ENCODE measurements at regions not wholly inside any gene's neighbourhood (a gene's known extent, or its start where the extent isn't known, plus 50 kb on each side); places are given as distances from the start of the nearest gene placed in this dataset.
A peak's percentile ranks its signal among the peaks of the same experiment; 100 is the strongest.
"Not testable (repeated sequence)": the region's sequence is repeated elsewhere in the genome, so short reads cannot be mapped to it uniquely, and the experiment has no call there.

DNA sequence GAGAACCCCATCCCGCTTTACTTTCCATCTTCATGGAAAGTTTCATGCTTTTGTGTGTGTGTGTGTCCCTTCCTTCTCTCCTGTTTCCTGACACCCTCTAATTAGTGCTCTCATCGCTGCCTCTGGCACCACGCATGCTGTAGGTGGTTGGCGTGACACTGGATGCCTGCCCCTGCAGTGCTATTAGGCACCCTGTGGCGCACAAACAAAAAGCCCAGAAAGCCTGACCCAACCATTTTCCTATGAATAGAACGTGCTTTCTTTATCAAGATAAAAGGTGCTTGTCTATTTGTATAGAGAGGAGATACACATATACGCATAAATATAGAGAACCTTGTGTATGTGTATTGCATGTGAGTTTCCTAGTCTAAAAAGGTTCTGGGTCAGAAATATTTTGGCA is 120.8 kb upstream of the CDCA7L start:
- DNase-seq = no peak

DNA sequence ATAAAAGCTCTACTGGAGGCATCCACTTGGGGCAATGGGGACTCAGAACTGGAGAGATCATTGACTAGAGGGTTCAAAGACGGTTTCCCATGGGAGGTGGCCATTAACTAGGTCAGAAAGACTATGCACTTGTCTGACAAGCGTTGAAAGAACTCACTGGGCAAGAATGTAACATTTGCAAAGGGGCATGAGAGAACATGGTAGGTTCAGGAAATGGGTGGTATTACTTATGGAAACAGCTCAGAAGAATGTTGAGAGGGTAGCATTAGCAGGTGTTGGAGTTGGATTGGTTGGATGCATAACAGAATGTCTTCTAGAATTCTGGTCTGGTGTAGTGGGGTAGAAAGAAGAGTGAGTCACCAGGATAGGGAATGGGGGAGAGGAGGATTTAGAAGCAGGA is 119.1 kb upstream of the CDCA7L start:
- no peak for DNase-seq

DNA sequence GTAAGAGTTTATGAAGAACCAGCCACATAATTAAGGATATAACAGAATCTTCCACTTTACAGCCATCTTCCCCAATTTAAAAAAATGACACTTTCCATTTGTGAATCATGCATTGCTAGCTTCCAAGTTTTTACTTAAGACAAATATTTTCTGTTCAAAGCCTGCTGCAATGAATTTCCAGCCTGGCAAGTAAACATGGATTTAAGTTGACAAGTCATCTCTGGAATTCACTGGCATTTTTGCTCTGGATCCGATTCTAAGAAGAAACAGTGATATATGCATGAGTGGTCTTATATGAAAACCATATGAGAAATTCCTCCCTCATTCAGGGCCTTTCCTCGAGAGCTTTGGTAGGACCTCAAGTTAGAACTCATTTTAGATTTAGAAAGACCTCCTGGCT is 116.1 kb upstream of the CDCA7L start:
- peak; percentile 68 for DNase-seq

DNA sequence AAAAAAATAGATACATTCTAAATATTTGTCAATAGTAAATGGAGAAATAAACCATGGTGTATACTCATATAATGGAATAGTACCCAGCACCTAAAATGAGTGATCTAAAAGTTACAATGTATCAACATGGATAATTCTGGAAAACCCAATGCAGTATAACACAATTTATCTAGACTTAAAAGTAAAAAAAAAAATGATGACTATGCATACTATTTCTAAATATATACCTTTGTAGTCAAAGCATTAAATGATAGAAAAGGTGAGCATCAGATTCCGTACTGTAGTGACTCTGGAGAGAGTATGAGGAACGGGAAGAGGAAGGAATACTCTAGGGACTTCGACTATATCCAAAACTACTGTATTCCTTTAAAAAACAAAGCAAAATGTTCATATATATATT is 115.2 kb upstream of the CDCA7L start:
- no peak for DNase-seq

DNA sequence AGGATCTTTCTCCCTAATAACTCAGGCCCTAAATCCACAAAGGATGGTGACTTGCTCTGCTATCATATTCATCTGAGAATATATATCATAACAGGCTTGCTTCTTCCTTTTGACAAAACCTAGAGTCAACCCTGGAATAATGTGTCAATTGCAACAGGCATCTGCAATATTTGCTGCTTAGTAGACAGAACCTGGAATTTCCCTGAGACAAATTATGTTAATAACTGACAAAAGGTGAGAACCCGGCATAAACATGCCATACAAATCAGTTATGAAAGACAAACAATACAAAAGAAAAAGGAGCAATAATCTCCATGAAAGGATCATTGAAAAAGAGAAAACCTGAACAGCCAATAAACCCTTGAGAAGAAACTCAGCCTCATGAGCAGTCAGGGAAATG is 114.5 kb upstream of the CDCA7L start:
- no peak for DNase-seq

DNA sequence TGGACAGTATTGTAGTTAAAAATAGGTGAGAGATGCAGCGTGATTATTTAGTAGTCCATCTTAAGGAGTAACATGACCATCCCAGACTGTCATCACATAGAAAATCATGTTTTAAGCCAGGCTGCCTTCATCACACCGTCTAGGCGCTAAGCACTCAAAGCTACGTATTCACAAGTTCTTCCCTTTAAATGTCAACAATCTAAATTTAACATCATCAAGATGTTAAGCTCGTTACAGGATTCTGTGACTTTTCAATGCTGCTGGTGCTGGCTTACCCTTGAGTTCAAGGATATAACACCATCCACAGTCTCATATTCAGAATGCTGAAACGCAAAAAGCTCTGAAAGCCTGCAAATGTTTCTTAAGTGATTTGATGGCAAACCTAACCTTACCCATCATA is 109.5 kb upstream of the CDCA7L start:
- no peak for DNase-seq

DNA sequence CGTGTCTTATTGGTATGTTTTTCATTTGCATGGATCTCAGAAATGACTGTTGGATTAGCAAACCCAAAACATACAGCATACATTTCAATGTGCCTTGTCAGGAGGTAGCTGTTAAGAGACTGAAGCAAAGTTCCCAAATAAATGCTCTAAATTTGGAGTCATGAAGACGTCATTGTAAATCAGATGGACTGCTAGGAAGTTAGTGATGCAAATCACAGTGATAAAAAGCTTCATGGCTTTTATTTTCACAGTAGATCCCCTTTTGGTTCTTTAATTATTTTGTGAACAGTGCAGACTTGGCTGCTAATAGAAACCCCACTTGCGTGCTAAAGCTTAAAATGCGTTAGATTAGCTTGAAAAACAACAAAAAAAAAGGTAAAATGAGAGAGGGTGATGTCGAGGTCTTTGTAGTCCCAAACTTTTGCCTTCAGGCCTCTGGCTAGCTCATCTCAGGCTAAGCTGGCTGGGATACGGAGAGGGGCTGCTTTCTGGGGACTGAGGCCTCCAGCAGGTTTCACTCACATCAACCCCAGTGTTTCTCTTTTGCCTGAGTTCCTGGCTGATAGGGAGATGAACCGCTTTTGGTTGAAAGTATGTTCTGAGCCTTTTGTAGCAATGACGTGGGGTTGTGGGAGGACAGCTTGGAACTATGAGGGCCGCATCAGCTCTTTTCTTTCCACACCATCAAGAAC is 107.1 kb upstream of the CDCA7L start:
- peak; percentile 45 for DNase-seq

DNA sequence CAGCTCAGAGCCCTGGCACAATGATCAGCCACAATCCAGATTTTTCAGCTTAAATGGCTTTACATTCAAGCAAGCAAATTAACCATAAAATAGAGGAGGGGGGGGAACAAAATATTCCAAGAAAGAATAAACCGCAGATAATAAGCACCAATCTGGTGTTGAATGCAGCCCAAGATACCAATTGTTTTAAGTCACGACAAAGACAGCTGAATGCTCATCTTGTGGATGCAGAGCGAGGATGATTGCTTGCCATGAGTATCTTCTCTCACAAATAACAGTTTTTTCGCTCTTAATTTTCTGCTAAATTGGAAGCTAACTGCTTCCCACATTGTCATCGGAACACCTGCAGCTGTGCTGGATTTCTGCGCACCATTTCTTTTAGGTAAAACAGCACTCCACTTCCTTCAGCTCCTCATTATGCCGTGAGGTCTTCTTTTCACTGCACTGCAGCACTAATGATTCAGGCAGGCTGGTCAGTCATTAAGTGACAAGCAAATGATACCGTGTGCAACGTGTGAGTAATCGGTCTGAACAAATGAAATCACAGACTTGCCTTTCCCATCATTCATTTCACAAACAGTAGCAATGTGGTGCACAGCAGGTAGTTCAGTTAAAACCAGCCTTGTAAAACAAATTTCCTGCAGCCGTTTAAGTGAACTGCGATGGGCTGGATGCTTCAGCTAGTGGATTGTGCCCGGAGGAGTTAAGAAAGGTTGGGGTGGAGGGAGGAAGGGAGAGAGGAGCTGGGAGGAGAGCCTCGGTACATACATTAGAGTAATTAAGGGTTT is 106.4 kb upstream of the CDCA7L start:
- DNase-seq = no peak

DNA sequence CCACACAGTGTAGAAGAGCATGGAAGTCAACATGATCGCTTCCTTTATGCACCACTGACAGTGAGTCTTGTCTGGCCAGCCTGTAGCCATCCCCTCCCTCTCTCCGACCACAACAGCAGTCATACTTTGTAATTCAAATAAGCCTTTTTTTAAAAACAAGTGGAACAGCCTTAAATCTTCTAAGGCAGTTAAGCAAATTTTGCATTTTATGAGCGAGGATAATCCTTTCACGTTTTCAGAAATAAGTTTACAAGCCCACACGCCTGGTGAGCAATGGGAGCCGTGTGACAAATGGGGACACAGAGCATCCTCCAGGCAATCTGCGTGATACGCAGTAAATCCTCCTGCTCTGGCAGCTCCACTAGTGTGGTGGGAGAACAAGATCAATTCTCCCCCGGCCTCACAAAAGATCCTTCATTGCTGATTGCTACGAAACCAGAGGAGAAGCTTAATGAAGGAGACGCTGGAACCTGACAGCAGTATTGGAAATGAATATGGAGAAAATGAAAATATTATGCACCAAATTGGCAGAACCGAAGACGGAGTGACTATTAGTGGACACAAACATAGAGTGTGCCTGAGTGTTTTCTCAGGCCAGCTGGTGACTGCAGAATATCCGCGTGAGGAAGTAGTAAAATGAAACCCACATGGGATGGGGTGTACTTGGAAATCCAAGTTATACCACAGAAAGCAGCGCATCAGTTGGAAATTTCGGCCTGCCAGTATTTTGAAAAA is 104.2 kb upstream of the CDCA7L start:
- no peak for DNase-seq

DNA sequence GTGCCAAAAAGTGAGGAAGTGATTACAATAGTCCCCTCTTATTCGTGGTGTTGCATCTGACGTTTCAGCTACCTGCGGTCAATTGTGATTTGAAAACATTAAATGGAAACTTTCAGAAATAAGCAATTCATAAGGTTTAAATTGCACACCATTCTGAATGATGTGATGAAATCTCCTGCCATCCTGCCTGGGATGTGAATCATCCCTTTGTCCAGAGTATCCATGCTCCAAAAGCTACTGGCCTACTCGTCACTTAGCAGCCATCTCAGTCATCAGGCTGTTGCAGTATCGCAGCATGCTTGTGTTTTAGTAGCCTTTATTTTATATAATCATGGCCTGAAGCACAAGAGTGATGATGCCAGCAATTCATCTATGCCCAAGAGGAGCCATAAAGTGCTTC is 97.7 kb upstream of the CDCA7L start:
- no peak for DNase-seq

DNA sequence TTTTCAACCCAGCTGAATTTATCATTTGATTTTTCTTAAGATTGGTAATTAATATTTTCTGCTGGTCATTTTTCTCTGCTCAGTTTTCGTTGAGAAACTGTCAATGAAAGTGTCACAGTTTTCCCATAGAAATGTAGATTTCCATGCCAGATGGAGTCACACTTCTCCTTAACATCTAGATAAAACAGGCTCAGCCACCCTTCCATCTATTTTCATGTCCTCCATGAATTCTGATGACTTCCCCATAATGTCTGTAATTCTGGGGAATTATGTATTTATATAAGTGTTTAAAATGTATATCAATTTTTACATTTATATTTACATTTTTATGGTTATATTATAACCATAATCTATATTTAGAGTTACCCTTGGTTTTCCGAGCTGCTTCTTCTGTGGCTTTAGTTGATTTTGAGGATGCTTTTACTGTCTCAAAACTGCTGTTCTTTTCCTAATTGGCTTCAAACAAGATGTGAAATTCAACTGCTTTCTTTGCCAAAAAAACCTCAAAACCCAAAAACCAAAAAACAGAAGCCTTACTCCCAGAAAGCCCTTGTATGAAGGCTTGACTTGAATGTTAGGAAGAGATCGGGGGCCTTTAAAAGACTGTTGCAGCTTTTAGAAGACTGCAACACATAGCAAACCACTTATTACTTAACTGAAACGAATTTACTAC is 95.4 kb upstream of the CDCA7L start:
- DNase-seq = no peak

DNA sequence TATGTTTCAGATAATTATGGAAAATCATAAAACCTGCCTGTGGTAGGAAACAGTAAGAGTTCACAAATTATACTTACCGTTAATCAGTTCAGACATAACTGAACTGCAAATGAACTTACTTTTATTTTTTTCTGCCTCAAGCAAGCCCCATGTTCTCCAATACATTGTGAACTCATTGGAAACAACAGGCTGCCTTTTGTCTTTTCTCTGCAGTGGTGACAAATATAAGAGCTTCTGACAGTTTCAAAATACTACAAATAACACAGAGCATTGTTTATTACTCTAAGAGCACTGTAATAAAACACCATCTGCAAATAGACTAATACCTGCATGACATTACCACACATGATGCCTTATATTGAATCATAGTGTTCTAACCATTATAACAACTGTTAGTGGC is 94.0 kb upstream of the CDCA7L start:
- no peak for DNase-seq

DNA sequence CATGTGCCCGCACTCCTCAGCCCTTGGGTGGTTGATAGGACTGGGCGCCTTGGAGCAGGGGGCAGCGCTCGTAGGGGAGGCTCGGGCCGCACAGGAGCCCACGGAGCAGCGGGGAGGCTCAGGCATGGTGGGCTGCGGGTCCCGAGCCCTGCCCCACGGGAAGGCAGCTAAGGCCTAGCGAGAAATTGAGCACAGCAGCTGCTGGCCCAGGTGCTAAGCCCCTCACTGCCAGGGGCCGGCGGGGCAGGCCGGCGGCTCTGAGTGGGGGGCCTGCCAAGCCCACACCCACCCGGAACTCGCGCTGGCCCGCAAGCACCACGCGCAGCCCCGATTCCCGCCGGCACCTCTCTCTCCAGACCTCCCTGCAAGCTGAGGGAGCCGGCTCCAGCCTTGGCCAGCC is 86.7 kb upstream of the CDCA7L start:
- DNase-seq = not testable (repeated sequence)

DNA sequence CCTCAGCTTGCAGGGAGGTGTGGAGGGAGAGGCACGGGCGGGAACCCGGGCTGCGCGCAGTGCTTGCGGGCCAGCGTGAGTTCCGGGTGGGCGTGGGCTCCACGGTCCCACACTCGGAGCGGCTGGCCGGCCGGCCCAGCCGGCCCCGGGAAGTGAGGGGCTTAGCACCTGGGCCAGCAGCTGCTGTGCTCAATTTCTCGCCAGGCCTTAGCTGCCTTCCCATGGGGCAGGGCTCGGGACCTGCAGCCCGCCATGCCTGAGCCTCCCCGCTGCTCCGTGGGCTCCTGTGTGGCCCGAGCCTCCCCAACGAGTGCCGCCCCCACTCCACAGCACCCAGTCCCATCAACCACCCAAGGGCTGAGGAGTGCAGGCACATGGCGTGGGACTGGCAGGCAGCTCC is 83.0 kb upstream of the CDCA7L start:
- DNase-seq = not testable (repeated sequence)

DNA sequence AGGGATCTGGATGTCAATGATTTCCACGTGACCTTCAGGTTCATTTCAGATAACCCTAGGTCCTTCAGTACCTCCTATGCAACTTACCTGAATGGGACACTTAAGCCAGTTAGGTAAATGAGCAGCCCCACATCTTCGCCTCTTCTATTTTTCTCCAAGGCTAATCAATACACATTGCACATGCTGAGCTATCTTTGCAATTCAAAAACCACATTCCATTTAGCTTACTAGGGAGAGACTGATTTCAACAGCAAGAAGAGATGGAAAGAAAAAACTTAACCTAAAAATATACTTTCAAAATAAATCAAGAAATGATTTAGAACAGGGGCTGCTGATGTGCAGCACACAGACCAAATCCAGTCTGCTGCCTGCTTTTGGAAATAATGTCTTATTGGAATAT is 81.8 kb upstream of the CDCA7L start:
- no peak for DNase-seq

DNA sequence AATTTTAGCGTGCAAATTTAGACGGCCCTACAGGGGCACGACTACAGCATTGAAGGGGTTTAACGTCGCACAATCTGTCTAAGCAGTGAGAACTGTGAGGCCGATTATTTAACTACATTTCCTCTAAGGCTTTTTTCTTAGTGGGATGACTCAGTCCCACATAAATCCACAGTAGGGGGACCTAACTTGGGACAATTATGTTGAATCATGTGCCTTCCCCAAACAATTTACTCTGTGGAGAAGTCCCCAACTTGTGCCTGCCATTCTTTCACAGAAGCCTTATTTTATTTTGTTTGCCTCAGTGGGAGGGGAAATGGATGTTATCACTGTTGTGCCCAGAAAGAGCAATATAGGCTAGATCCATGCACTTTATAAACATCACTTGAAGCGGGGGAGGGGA is 80.3 kb upstream of the CDCA7L start:
- DNase-seq = no peak

DNA sequence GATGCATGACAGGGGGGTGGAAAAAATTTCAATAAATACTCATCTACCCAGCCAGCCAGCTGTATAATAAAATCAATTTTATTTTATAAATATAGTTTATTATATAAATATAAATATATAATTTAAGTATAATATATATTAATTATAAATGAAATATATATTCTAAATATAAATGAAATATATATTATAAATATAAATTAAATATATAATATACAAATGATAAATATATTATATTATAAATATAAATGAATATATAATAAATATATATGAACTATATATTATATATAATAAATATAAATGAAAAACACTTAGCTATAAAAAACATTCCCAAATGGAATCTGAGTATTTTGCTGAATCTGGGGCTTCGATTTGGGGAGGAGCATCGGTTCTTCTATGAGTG is 79.4 kb upstream of the CDCA7L start:
- DNase-seq = no peak

DNA sequence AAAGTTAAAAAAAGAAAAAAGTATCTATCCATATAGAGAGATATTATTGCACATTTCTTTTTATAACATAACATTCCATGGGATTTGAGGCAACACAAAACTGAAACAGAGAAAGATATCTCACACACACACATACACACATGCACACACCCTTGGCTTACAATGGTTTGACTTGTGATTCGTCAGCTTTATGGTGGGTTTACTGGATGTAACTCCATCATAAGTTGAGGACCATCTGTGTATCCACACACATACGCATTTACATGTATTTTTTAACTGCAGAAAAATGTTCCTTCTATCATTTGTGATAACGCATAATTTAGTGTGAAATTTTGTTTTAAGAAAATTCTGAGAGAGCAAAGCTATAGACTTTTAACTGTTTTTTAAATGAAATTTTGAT is 74.2 kb upstream of the CDCA7L start:
- DNase-seq = no peak

DNA sequence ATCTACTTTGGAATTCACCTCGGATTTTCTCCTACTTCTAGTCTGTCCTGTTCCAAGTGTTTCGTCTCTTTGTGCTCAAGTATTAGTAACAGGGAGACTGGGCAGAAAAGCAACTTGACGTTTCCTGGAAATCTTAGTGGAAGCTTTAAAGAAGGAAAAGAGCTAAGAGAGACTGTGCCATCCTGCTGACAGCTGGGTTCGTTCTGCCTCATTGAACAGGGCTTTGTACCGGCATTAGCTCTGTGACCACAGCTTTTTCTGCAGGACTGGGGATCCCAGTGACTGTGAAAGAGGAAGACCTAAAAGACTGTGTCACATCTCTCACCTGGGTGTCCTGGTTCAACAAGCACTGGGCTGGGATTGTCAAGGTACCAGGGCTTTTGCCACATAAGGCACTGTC is 70.8 kb upstream of the CDCA7L start:
- DNase-seq = no peak

DNA sequence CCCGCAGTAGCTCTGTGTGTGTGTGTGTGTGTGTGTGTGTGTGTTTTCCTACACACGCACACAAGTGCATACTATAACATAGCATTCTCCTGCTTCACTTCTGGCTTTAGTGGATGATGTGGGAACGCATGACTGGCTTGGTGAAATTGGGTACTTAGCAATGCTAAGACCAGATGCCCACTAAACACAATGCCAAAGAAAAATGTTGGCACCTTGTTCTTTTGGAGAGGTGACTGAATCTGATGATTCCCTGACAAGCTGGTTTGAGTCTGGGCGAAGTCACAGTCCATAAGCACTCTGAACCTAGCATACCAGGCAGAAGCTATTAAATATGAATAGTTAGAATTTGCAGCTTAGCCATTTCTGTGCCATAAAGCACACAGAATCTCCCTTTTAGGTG is 68.0 kb upstream of the CDCA7L start:
- DNase-seq = no peak

DNA sequence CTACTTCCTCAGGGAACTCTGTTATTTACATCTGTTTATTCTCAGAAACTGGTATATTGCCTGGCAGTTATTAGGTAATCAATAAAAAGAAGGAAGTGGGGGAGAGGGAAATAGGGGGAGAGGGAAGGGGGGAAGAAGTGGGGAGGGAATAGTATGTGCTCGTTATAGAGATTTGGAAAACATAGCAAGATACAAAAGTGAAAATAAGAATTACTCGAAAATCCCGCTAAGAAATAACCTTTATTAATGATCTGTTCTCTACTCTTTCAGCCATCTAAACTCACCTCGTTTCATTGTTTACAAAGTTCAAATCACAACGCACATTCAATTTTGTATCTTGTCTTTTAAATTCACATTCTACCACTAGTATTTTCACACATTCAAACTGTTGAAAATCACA is 63.0 kb upstream of the CDCA7L start:
- DNase-seq = no peak

DNA sequence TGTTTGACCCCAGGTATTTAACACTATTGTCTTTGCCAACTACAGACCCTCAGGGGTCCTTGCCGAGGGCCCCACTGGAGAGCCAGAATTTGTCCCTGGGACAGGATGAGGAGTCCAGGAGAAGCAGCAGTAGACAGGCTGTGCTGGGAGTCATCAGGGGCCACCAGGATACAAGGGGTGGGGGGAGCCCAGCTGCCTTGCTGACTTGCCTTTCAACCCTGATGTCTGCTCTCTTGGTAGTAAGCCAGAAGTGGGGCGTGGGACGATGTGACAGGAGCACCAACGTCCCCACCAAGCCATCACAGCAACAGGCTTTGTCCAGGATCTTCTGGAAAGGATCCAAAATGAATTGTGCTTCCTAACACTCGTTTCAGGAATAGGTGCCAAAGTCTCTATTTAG is 62.4 kb upstream of the CDCA7L start:
- no peak for DNase-seq

DNA sequence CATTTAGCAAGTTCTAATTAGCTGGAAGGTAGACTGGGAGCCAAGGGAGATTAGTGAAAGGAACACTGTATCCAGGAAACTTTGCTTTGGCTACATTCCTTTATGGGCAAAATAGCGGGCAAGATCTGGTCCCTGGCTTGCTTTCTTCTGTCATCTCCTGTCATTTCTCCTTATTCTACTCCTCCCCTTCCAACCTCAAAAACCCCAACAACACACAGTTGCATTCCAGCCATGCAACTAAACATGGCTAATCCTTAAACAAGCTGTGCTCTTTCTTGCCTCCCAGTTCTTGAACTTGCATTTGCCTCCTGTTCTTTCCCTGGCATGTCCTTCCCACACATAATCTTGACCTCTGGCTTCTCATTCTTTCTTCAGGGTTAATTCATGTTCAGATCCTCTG is 59.5 kb upstream of the CDCA7L start:
- no peak for DNase-seq

Measured in skin of body (tissue), 1 donor.